ENCODE measurements at regions not wholly inside any gene's neighbourhood (a gene's known extent, or its start where the extent isn't known, plus 50 kb on each side); places are given as distances from the start of the nearest gene placed in this dataset.

GRCh38 chr14:98999345-98999744, 272.7 kb downstream of the BCL11B start:
- DNase-seq (ENCODE audit: low read depth, low spot score), result no peak
- ChIA-PET CTCF (no interaction called here), POLR2A (no interaction called here)
- Histone ChIP-seq H3K4me3 (ENCODE audit: low read depth, low read length) (no peak overlapping the region), H3K9me3 (ENCODE audit: control insufficient read depth, insufficient read depth, low read length) (peaks cover 5% of the 10 kb centered on the region; the same call in 1 of the 2 replicates), H3K27ac (ENCODE audit: low read depth, low read length) (no peak overlapping the region), H3K27me3 (ENCODE audit: control insufficient read depth, insufficient read depth, low read length) (no peaks in the 10 kb centered on the region)
- no peak for TF ChIP-seq CTCF (IDR thresholded peaks at IDR 0.05; ENCODE audit: low read depth, low read length)

- H3K27me3 ChIP-seq (ENCODE audit: control insufficient read depth, insufficient read depth, low read length), result no peaks in the 10 kb centered on the region
- TF ChIP-seq CTCF (IDR thresholded peaks at IDR 0.05; ENCODE audit: low read depth, low read length), result no peak
- no peak for DNase-seq (ENCODE audit: low read depth, low spot score)
- CTCF ChIA-PET, result no interaction called here
- POLR2A ChIA-PET, result no interaction called here
- H3K27ac ChIP-seq (ENCODE audit: low read depth, low read length), result no peak overlapping the region
- H3K9me3 ChIP-seq (ENCODE audit: control insufficient read depth, insufficient read depth, low read length), result peaks cover 5% of the 10 kb centered on the region; the same call in 1 of the 2 replicates
- H3K4me3 ChIP-seq (ENCODE audit: low read depth, low read length), result no peak overlapping the region
Observed at GRCh38 chr14:98999901-99000300, 272.1 kb downstream of the BCL11B start.

GRCh38 chr14:99001241-99001640, 270.8 kb downstream of the BCL11B start:
- Histone ChIP-seq H3K9me3 (ENCODE audit: control insufficient read depth, insufficient read depth, low read length) (peaks cover 5% of the 10 kb centered on the region; the same call in 1 of the 2 replicates), H3K4me3 (ENCODE audit: low read depth, low read length) (no peak overlapping the region), H3K27me3 (ENCODE audit: control insufficient read depth, insufficient read depth, low read length) (no peaks in the 10 kb centered on the region), H3K27ac (ENCODE audit: low read depth, low read length) (no peak overlapping the region)
- no peak for DNase-seq (ENCODE audit: low read depth, low spot score)
- TF ChIP-seq CTCF (IDR thresholded peaks at IDR 0.05; ENCODE audit: low read depth, low read length), result no peak
- ChIA-PET CTCF (no interaction called here), POLR2A (no interaction called here)

- Histone ChIP-seq H3K9me3 (ENCODE audit: control insufficient read depth, insufficient read depth, low read length) (peaks cover 20% of the 10 kb centered on the region), H3K27ac (ENCODE audit: low read depth, low read length) (no peak overlapping the region), H3K27me3 (ENCODE audit: control insufficient read depth, insufficient read depth, low read length) (no peaks in the 10 kb centered on the region), H3K4me3 (ENCODE audit: low read depth, low read length) (no peak overlapping the region)
- POLR2A ChIA-PET, result no interaction called here
- no peak for TF ChIP-seq CTCF (IDR thresholded peaks at IDR 0.05; ENCODE audit: low read depth, low read length)
- DNase-seq (ENCODE audit: low read depth, low spot score), result no peak
- CTCF ChIA-PET, result interaction anchor here (0.7 kb wide), 1 partner anchor 233 kb away, joined by 8 read pairs; no protein-coding TSS in a partner anchor
Observed at GRCh38 chr14:99003646-99004045, 268.4 kb downstream of the BCL11B start.

- TF ChIP-seq CTCF (IDR thresholded peaks at IDR 0.05; ENCODE audit: low read depth, low read length), result no peak
- Histone ChIP-seq H3K9me3 (ENCODE audit: control insufficient read depth, insufficient read depth, low read length) (peaks cover 20% of the 10 kb centered on the region), H3K27me3 (ENCODE audit: control insufficient read depth, insufficient read depth, low read length) (no peaks in the 10 kb centered on the region), H3K27ac (ENCODE audit: low read depth, low read length) (no peak overlapping the region), H3K4me3 (ENCODE audit: low read depth, low read length) (no peak overlapping the region)
- POLR2A ChIA-PET, result no interaction called here
- no peak for DNase-seq (ENCODE audit: low read depth, low spot score)
- CTCF ChIA-PET, result no interaction called here
Observed at GRCh38 chr14:99004112-99004511, 267.9 kb downstream of the BCL11B start.

Data from AG04450 (cell line).